Central memory CD8-positive, alpha-beta T cell (primary cell): ENCODE measurements at regions not wholly inside any gene's neighbourhood (a gene's known extent, or its start where the extent isn't known, plus 50 kb on each side); places are given as distances from the start of the nearest gene placed in this dataset.

ENCODE experiments used
- ATAC-seq: fragments of 150-1000 bp; cut with Tn5 transposase; replicated peaks from 2 replicates; pipeline ENCODE4 v1.10.0; 2022; ENCODE audit warnings: mild to moderate bottlenecking, moderate FRiP score, moderate number of reproducible peaks; ENCODE audit not compliant: poor library complexity, severe bottlenecking; ENCODE audit errors: extremely low read depth
- DNase-seq, 2 donors: peaks; one replicate each; pipeline ENCODE4 v3.0.0; 2021; ENCODE audit warnings: low spot score in 2 of 2
- H3K27ac Mint-ChIP-seq: one replicate; pipeline ENCODE4 v1.8.0; 2022; ENCODE audit warnings: low read depth, mild to moderate bottlenecking, moderate library complexity, mixed read lengths
- H3K27me3 Mint-ChIP-seq: one replicate; pipeline ENCODE4 v1.8.0; 2022; ENCODE audit warnings: mixed read lengths
- H3K36me3 Mint-ChIP-seq: one replicate; pipeline ENCODE4 v1.8.0; 2022; ENCODE audit warnings: mild to moderate bottlenecking, moderate library complexity, mixed read lengths; ENCODE audit not compliant: insufficient read depth
- H3K4me1 Mint-ChIP-seq: one replicate; pipeline ENCODE4 v1.8.0; 2022; ENCODE audit warnings: mixed read lengths
- H3K4me3 Mint-ChIP-seq: one replicate; pipeline ENCODE4 v1.8.0; 2022; ENCODE audit warnings: mild to moderate bottlenecking, moderate library complexity, mixed read lengths
- H3K9me3 Mint-ChIP-seq: one replicate; pipeline ENCODE4 v1.8.0; 2022; ENCODE audit warnings: mixed read lengths

DNA sequence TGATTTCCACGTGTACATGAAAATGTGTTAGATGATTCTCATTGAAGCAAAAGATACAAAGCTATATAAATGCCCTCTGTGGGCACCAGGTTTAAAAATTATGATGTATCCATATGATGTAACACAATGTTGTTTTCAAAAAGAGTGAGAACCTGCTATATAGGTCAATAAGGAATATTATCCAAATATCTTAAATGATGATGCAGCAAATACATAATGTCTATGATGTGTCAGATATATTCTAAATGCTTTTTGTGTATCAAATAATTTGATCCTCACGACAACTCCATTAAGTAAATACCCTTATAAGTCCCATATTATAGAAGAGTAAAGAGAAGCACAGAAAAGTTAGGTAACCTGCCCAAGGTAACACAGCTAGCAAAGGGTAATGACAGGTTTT lies 393.0 kb upstream of the DCN start:
- Mint-ChIP-seq H3K27ac (no peak overlapping the region), H3K9me3 (no peaks in the 10 kb centered on the region), H3K36me3 (peaks cover 3% of the 10 kb centered on the region), H3K4me1 (peaks cover 5% of the 10 kb centered on the region), H3K27me3 (no peaks in the 10 kb centered on the region), H3K4me3 (no peak overlapping the region)
- ATAC-seq (no peak), DNase-seq (no peak)

DNA sequence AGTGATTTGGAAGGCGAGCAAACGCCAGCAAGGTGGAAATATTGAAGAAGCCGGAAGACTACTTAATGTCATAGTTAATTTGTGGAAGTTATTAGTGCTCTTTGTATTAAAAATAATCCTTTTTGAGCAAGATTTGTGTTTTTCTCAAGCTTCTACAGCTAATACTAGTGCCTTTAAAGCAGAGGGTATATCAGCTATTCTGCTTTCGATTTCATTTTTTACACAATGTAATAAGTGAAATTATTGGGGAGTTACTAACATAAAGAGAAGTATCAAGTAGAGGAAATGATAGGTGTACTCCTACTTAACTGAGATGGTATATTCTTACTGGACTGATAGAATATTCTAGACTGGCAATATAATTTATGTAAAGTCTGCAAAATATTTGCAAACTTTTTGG lies 392.4 kb upstream of the DCN start:
- ATAC-seq: no peak
- no peak for DNase-seq
- Mint-ChIP-seq H3K36me3 (peaks cover 3% of the 10 kb centered on the region), H3K4me1 (peaks cover 5% of the 10 kb centered on the region), H3K27me3 (no peaks in the 10 kb centered on the region), H3K27ac (no peak overlapping the region), H3K9me3 (no peaks in the 10 kb centered on the region), H3K4me3 (no peak overlapping the region)

DNA sequence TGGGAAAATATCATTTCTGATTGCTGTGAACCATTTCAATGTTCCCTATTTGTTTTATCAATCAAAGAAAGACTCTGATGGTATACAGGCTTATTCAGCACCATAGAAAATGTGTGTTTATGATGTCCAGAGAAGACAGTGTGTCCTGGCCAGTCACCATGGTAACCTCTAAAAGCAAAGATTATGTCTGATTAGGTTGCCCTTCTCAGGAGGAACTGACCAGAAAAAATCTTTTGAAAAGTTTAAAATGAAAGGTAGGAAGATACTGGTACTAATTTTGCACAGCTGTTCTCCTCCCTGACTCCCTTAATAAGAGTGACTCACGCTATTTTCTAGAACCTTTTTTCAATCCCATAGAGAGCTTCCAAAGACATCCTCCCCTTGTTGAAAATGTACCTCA lies 391.8 kb upstream of the DCN start:
- ATAC-seq (no peak), DNase-seq (no peak)
- Mint-ChIP-seq H3K27ac (no peak overlapping the region), H3K36me3 (peaks cover 3% of the 10 kb centered on the region), H3K4me1 (peaks cover 5% of the 10 kb centered on the region), H3K4me3 (no peak overlapping the region), H3K9me3 (no peaks in the 10 kb centered on the region), H3K27me3 (no peaks in the 10 kb centered on the region)

DNA sequence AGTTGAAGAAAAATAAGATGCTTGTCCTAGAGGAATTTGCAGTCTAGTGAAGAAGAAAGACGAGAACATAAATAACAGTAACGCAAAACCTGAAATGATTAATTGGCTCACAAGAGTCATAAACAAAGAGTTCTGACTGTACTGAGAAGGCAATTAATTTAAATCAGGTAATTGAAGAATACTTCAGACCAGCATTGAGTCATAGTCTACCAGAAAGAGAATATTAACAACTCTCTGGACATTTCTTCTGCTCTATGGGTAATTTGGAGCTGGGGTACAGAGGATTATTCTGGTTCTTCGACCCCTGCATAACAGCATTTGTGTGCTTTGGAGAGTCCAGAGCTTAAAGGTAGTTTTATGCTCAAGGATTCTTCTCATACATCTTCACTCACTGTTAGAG lies 390.3 kb upstream of the DCN start:
- H3K9me3 Mint-ChIP-seq: no peaks in the 10 kb centered on the region
- no peak overlapping the region for H3K4me3 Mint-ChIP-seq
- peaks cover 4% of the 10 kb centered on the region for H3K4me1 Mint-ChIP-seq
- H3K36me3 Mint-ChIP-seq: no peaks in the 10 kb centered on the region
- no peak for ATAC-seq
- H3K27me3 Mint-ChIP-seq: no peaks in the 10 kb centered on the region
- no peak overlapping the region for H3K27ac Mint-ChIP-seq
- DNase-seq: no peak

DNA sequence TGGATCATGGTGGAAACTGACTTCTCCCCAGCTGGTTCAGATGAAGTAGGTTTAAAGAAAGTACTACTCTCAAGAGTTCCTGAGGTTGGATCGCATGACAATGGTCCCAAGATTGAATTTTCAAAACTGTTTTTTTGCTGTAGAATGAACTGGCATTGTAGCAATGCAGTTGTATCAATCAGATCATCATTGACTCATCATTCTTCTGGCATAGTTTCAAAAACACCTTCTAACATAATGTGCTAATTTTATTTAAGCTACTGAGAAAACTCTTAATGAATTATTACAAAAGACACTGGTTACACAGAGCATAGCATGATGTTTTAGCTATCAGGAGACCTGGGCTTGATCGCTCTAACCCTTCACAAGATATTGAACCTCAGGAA lies 384.5 kb upstream of the DCN start:
- Mint-ChIP-seq H3K9me3 (no peaks in the 10 kb centered on the region), H3K4me3 (no peak overlapping the region), H3K27me3 (no peaks in the 10 kb centered on the region), H3K27ac (no peak overlapping the region), H3K4me1 (peaks cover 9% of the 10 kb centered on the region), H3K36me3 (peaks cover 4% of the 10 kb centered on the region)
- DNase-seq (no peak), ATAC-seq (no peak)

- H3K4me1 Mint-ChIP-seq: peaks cover 13% of the 10 kb centered on the region
- H3K4me3 Mint-ChIP-seq: no peak overlapping the region
- no peak overlapping the region for H3K27ac Mint-ChIP-seq
- peaks cover 4% of the 10 kb centered on the region for H3K36me3 Mint-ChIP-seq
- no peaks in the 10 kb centered on the region for H3K27me3 Mint-ChIP-seq
- ATAC-seq (no peak), DNase-seq (no peak)
- no peaks in the 10 kb centered on the region for H3K9me3 Mint-ChIP-seq
Measured at GRCh38 chr12:91566328-91567099, 383.9 kb upstream of the DCN start.

DNA sequence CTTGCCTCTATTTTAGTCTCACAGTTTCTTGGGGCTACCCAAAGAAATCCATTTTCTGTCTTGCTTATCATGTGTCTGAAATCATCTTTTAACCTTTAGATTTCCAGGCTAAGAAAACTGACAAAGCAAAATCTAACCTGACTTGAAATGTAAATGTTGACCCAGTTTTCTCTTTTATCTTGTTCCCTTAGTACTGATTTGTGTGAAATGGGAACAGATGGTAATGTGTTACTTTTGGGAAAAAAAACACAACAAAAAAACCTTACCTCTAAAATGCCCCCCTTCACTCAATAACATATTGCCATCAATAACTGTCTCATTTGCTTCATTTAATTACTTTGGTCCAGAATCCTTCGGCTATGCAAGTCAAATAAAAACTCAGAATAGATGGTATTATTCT lies 383.2 kb upstream of the DCN start:
- no peak for ATAC-seq
- Mint-ChIP-seq H3K36me3 (peaks cover 4% of the 10 kb centered on the region), H3K27me3 (no peaks in the 10 kb centered on the region), H3K27ac (no peak overlapping the region), H3K4me3 (no peak overlapping the region), H3K9me3 (no peaks in the 10 kb centered on the region), H3K4me1 (peaks cover 18% of the 10 kb centered on the region)
- no peak for DNase-seq

- no peak for ATAC-seq
- Mint-ChIP-seq H3K9me3 (no peaks in the 10 kb centered on the region), H3K27me3 (no peaks in the 10 kb centered on the region), H3K36me3 (peaks cover 4% of the 10 kb centered on the region), H3K27ac (no peak overlapping the region), H3K4me1 (peaks cover 18% of the 10 kb centered on the region), H3K4me3 (no peak overlapping the region)
- no peak for DNase-seq
Measured at GRCh38 chr12:91565246-91565645, 382.6 kb upstream of the DCN start.

DNA sequence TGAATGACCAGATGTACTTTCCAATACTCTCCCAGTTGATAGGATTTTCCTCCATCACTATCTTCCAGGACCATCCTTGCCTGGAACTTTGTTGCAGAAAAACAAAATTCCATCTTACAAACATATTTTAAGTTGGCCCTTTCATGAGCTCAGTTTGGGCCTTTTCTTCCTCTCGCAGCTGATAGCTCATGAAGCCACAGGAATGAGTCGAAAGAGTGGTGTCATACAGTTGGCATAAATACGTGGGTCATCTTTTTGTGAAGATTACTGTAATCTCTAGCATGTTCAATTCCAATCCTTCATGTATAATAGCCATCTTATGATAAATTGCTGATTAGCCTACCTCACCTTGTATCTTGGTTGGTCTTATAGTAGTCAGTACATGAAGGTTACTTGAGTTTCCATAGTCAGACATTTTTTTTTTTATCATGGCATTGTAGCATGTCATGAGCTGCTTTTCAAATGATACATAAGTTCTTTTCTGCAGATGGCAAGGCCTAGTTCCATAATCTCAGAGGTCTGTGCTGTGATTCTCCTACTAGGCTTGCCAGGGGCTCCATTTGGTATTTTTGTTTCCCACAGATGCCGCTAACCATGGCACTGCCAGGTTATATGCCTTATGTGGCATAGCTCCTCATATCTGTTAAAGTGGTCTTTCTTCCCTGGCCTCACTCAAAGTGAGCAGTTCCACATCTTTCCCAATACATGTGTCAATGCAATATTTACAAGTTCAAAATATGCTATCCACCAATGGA lies 380.6 kb upstream of the DCN start:
- H3K27ac Mint-ChIP-seq: peak overlapping the region; percentile 49
- H3K4me1 Mint-ChIP-seq: peaks cover 18% of the 10 kb centered on the region
- no peaks in the 10 kb centered on the region for H3K27me3 Mint-ChIP-seq
- peaks cover 1% of the 10 kb centered on the region for H3K9me3 Mint-ChIP-seq
- peaks cover 6% of the 10 kb centered on the region for H3K36me3 Mint-ChIP-seq
- ATAC-seq (no peak), DNase-seq (no peak)
- H3K4me3 Mint-ChIP-seq: peak overlapping the region; percentile 21

DNA sequence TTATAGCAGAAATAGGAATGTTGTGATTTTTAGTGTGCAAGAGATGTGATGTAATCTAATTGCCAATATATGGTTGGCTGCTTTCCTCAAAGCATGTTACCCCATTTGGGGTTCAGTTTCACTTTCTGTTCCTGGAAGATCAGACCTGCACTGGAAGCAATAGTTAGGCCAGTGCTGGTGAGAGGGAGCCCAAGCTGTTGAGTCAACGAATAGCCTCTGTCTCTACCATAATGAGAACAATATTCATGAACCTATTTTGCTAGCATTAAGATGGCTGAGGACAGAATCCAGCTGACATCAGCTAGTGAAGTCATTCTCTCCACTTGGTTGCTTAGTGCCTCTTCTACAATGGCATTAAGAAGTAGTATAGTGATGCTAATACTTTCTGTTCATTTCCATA lies 379.9 kb upstream of the DCN start:
- Mint-ChIP-seq H3K4me1 (peaks cover 18% of the 10 kb centered on the region), H3K4me3 (peak overlapping the region; percentile 21), H3K9me3 (peaks cover 4% of the 10 kb centered on the region), H3K27ac (peak overlapping the region; percentile 49), H3K36me3 (peaks cover 6% of the 10 kb centered on the region), H3K27me3 (no peaks in the 10 kb centered on the region)
- DNase-seq: no peak
- peak; percentile 83 for ATAC-seq

GRCh38 chr12:91561958-91562325 lies 379.3 kb upstream of the DCN start:
- H3K27ac Mint-ChIP-seq: peak overlapping the region; percentile 47
- no peaks in the 10 kb centered on the region for H3K27me3 Mint-ChIP-seq
- peak overlapping the region; percentile 21 for H3K4me3 Mint-ChIP-seq
- DNase-seq: no peak
- ATAC-seq: no peak
- H3K9me3 Mint-ChIP-seq: peaks cover 4% of the 10 kb centered on the region
- peaks cover 6% of the 10 kb centered on the region for H3K36me3 Mint-ChIP-seq
- peaks cover 18% of the 10 kb centered on the region for H3K4me1 Mint-ChIP-seq

DNA sequence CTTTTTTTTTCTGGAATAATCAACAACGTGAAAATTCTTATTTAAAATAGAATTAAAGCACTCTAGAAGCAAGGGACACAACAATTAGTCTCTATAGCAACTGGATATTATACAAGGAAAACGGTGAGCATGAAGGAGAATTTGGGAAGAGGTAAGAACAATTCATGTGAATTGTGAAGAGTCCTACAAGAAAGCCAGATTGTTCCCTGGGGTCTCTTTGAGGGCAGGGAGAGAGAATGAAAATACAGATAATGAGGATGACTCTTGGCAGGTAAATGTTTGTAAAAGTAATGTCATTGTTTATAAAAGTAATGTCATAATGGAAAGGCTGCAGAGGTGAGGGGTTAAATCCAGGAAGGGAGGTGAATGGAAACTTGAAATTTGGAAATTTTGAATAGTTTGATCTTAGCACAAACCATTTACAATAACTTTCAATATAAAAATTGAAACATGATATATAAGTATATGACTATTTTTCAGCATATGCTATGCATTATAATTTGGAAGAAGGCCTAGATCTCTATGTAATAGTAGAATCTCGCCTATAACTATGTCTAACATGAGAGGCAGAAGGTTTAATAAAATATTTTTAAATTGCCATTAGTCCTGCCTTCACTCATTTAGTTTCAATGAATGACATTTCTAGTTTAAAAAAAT lies 378.8 kb upstream of the DCN start:
- H3K27ac Mint-ChIP-seq: peak overlapping the region; percentile 47
- H3K36me3 Mint-ChIP-seq: peaks cover 6% of the 10 kb centered on the region
- DNase-seq (no peak), ATAC-seq (no peak)
- peaks cover 18% of the 10 kb centered on the region for H3K4me1 Mint-ChIP-seq
- peaks cover 4% of the 10 kb centered on the region for H3K9me3 Mint-ChIP-seq
- H3K27me3 Mint-ChIP-seq: no peaks in the 10 kb centered on the region
- H3K4me3 Mint-ChIP-seq: peak overlapping the region; percentile 21

GRCh38 chr12:91556909-91557308 lies 374.3 kb upstream of the DCN start:
- Mint-ChIP-seq H3K4me1 (peaks cover 6% of the 10 kb centered on the region), H3K9me3 (peaks cover 4% of the 10 kb centered on the region), H3K27ac (no peak overlapping the region), H3K27me3 (no peaks in the 10 kb centered on the region), H3K4me3 (no peak overlapping the region), H3K36me3 (peaks cover 2% of the 10 kb centered on the region)
- ATAC-seq (no peak), DNase-seq (no peak)
